Activated CD8-positive, alpha-beta T cell treated with anti-CD3 and anti-CD28 coated beads for 36 hours (primary cell): ENCODE measurements at regions not wholly inside any gene's neighbourhood (a gene's known extent, or its start where the extent isn't known, plus 50 kb on each side); places are given as distances from the start of the nearest gene placed in this dataset.

Experiments used
- ATAC-seq: fragments of 200-7000 bp; cut with Tn5 transposase; one replicate; pipeline ENCODE4 v1.10.0; 2021; ENCODE audit warnings: mild to moderate bottlenecking, moderate library complexity
- CTCF ChIA-PET: fragments of 350-600 bp; sonication (Branson Sonifier 250); formaldehyde crosslinking; loops from one replicate; lab custom pipeline; 2021; ENCODE audit warnings: antibody characterized with exemption; lab: Charles Lee
- POLR2A ChIA-PET: fragments of 350-600 bp; sonication (Branson Sonifier 250); formaldehyde crosslinking; loops from one replicate; lab custom pipeline; 2021; ENCODE audit warnings: antibody characterized with exemption; lab: Charles Lee
- DNase-seq: peaks from one replicate; pipeline ENCODE4 v3.0.0-alpha.2; 2020
- H3K27ac Mint-ChIP-seq: one replicate; pipeline ENCODE4 v1.8.0; 2021; ENCODE audit warnings: mild to moderate bottlenecking, mixed read lengths
- H3K27me3 Mint-ChIP-seq: one replicate; pipeline ENCODE4 v1.8.0; 2021; ENCODE audit warnings: mixed read lengths
- H3K36me3 Mint-ChIP-seq: one replicate; pipeline ENCODE4 v1.8.0; 2021; ENCODE audit warnings: low read depth, mixed read lengths
- H3K4me1 Mint-ChIP-seq: one replicate; pipeline ENCODE4 v1.8.0; 2021; ENCODE audit warnings: low read depth, mixed read lengths
- H3K4me3 Mint-ChIP-seq: one replicate; pipeline ENCODE4 v1.8.0; 2021; ENCODE audit warnings: mild to moderate bottlenecking, moderate library complexity, mixed read lengths
- H3K9me3 Mint-ChIP-seq: one replicate; pipeline ENCODE4 v1.8.0; 2021; ENCODE audit warnings: mixed read lengths
- CTCF ChIP-seq: fragments of 200-600 bp; IDR thresholded peaks from one replicate; pipeline ENCODE4 v1.8.0; 2022; ENCODE audit warnings: antibody characterized with exemption, mild to moderate bottlenecking
- intact Hi-C: fragments of 100-400 bp; cut with micrococcal nuclease; formaldehyde crosslinking; loops from one replicate; pipeline ENCODE4 v1.10.0; 2022

GRCh38 chr17:69962436-69962995, 112.5 kb upstream of the KCNJ16 start:
- H3K36me3 Mint-ChIP-seq, result no peaks in the 10 kb centered on the region

GRCh38 chr17:69967910-69968411, 107.1 kb upstream of the KCNJ16 start:
- ATAC-seq, result no peak
- Mint-ChIP-seq H3K4me3 (no peak overlapping the region), H3K27ac (no peak overlapping the region), H3K36me3 (no peaks in the 10 kb centered on the region), H3K9me3 (peaks cover 3% of the 10 kb centered on the region), H3K4me1 (no peaks in the 10 kb centered on the region), H3K27me3 (peaks cover under 1% of the 10 kb centered on the region)
- ChIA-PET POLR2A (no interaction called here), CTCF (no interaction called here)
- no peak for DNase-seq
- intact Hi-C loops, result no loop called here
- no peak for TF ChIP-seq CTCF

More at GRCh38 chr17:69962436-69962995, 112.5 kb upstream of the KCNJ16 start:
- no peak for DNase-seq
- intact Hi-C loops, result no loop called here
- H3K27ac Mint-ChIP-seq, result no peak overlapping the region
- CTCF ChIA-PET, result no interaction called here
- peaks cover 3% of the 10 kb centered on the region for H3K9me3 Mint-ChIP-seq
- POLR2A ChIA-PET, result no interaction called here
- H3K4me1 Mint-ChIP-seq, result no peaks in the 10 kb centered on the region
- H3K27me3 Mint-ChIP-seq, result peaks cover 2% of the 10 kb centered on the region
- ATAC-seq, result no peak
- TF ChIP-seq CTCF, result no peak
- no peak overlapping the region for H3K4me3 Mint-ChIP-seq

GRCh38 chr17:69969897-69970296, 105.1 kb upstream of the KCNJ16 start:
- Mint-ChIP-seq H3K36me3 (no peaks in the 10 kb centered on the region), H3K4me3 (no peak overlapping the region), H3K27me3 (no peaks in the 10 kb centered on the region), H3K4me1 (no peaks in the 10 kb centered on the region), H3K27ac (no peak overlapping the region), H3K9me3 (peaks cover 3% of the 10 kb centered on the region)
- POLR2A ChIA-PET, result no interaction called here
- no peak for DNase-seq
- CTCF ChIA-PET, result no interaction called here
- intact Hi-C loops, result no loop called here
- TF ChIP-seq CTCF, result no peak
- ATAC-seq, result no peak

DNA sequence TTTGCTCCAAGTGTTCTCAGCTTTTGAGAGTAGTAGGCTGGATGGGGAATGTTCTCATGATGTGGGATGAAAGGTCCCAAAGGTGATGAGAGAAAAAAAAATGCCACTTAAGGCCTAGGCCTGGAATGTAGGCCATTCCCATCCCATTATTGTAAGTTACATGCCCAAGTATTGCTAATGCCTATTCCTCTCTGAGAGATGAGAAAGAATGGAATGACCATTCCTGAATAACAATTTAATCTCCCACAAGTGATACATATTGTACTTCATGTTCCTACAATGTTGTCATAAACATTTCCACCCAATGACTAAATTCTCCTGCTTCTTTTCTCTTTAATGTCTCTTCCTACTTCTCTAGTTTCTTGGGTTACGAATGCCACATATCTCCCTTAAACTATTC, 102.8 kb upstream of the KCNJ16 start:
- H3K36me3 Mint-ChIP-seq, result no peaks in the 10 kb centered on the region
- no peak for DNase-seq
- no peaks in the 10 kb centered on the region for H3K27me3 Mint-ChIP-seq
- CTCF ChIA-PET, result no interaction called here
- H3K4me1 Mint-ChIP-seq, result no peaks in the 10 kb centered on the region
- no peak for ATAC-seq
- no peak overlapping the region for H3K27ac Mint-ChIP-seq
- intact Hi-C loops, result no loop called here
- POLR2A ChIA-PET, result no interaction called here
- H3K4me3 Mint-ChIP-seq, result no peak overlapping the region
- no peaks in the 10 kb centered on the region for H3K9me3 Mint-ChIP-seq
- no peak for TF ChIP-seq CTCF

GRCh38 chr17:69975808-69976207, 99.2 kb upstream of the KCNJ16 start:
- Mint-ChIP-seq H3K9me3 (no peaks in the 10 kb centered on the region), H3K36me3 (no peaks in the 10 kb centered on the region), H3K27ac (no peak overlapping the region), H3K4me3 (no peak overlapping the region), H3K27me3 (no peaks in the 10 kb centered on the region), H3K4me1 (no peaks in the 10 kb centered on the region)
- no peak for TF ChIP-seq CTCF
- ATAC-seq (no peak), DNase-seq (no peak)
- ChIA-PET CTCF (no interaction called here), POLR2A (no interaction called here)
- intact Hi-C loops, result no loop called here
